ENCODE measurements at regions not wholly inside any gene's neighbourhood (a gene's known extent, or its start where the extent isn't known, plus 50 kb on each side); places are given as distances from the start of the nearest gene placed in this dataset.
A peak's percentile ranks its signal among the peaks of the same experiment; 100 is the strongest.

- peak; percentile 82 for DNase-seq
Measured at GRCh38 chr4:20354120-20354519, 102.4 kb downstream of the SLIT2 start.

GRCh38 chr4:20356565-20356964 lies 104.9 kb downstream of the SLIT2 start:
- DNase-seq = peak; percentile 70

GRCh38 chr4:20358110-20358509 lies 106.4 kb downstream of the SLIT2 start:
- no peak for DNase-seq

DNA sequence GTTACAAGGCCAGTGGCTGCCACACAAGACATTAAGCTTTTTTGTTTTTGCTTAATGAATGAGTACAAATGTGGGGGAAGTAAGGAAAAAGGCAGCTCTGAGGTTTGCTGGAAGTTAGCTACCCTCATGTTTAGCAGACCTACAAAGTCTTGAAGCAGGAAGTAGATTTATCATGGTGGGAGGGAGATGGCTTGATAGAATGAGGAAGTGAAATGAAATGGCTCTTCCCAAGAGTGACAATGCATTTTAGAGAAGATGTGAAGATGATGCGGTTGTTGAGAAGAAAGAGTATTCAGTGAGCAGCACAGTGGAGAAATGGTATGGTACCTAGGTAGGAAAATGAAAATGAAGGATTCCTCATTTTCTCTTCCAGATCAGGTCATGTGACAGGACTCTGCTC lies 108.0 kb downstream of the SLIT2 start:
- no peak for DNase-seq

DNA sequence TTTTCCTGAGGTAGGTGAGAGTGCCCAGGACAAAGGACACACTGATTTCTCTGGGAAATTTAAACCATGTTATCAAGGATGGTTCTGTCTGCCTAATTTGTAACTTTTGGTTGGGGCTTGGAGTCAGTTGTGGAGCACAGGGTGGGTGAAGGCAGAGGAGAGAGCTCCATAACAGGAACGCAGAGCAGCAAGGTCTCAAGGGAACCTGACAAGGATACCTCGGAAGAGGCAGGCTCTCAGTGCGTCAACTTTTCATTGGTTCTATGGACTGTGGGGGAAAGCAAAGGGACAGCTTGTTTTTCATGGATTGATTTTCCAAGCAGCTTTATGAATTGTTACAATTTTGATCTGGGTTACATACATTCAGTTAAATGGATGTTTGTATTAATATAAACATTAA lies 110.4 kb downstream of the SLIT2 start:
- DNase-seq = no peak

- DNase-seq = no peak
Measured at GRCh38 chr4:20364969-20365368, 113.3 kb downstream of the SLIT2 start.

DNA sequence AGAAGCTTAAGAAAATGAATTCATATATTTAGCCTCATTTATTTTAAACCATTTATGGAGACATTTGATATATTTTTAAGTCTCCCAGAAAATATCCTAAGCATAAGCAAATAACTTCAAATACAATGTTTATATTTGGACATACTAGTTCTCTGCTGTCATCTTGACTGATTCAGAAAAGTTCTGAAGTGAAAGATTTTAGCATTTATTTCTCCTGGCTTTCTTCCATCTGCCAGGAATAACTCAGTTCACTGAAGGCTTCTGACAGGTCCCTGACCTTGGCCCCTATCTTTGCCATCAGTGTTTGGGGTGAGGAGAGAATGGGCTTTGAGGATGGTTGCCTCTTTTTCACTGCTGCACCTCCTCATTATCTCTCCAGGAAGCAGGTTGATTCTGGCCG lies 115.7 kb downstream of the SLIT2 start:
- no peak for DNase-seq

GRCh38 chr4:20368926-20369325 lies 117.2 kb downstream of the SLIT2 start:
- DNase-seq = no peak

GRCh38 chr4:20370274-20370673 lies 118.6 kb downstream of the SLIT2 start:
- no peak for DNase-seq

DNA sequence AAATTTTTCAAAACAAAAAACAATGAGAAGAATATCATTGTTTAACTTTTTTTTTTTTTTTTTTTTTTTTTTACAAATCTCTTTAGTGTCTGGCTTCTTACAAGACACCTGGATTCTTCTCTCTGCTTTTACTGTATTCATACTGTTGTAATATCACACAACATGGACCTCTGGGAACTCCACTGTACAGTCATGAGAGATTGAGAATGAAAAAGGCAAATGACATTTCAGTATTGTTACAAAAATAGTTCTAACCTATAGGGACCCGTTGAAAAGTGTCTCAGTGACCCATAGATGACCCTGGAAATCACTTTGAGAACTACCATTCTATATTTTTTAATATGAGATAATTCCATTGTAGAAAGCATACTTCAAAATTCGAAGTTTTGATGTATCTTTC lies 124.4 kb downstream of the SLIT2 start:
- DNase-seq = no peak

DNA sequence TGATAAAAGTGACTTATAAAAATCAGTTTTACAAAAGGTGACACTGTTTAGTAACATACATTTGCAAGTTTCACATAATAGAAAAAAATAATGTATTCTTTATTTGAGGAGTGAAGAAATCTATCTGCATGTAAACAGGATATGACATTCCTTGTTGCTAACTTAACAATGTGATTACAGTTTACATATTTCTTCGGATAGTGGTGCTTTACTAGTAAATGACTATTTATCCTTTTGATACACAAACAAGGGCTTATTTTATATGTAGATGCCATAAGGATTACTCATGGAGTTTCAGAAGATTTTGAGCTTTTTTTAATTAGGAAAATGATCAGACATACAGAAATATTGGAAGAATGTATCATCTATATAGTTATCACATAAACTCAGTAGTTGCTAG lies 126.5 kb downstream of the SLIT2 start:
- DNase-seq = no peak

DNA sequence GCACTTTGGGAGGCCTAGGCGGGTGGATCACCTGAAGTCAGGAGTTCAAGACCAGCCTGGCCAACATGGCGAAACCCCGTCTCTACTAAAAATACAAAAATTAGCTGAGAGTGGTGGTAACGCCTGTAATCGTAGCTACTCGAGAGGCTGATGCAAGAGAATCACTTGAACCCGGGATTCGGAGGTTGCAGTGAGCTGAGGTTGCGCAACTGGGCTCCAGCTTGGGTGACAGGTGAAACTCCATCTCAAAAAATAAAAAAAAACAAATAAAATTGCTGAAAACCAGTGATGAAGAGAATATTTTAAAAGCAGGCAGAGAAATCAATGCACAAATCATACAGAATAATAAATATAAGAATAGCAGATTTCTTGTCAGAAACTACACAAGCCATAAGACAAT lies 129.3 kb downstream of the SLIT2 start:
- DNase-seq = no peak

GRCh38 chr4:20383283-20383682 lies 131.6 kb downstream of the SLIT2 start:
- DNase-seq = no peak

DNA sequence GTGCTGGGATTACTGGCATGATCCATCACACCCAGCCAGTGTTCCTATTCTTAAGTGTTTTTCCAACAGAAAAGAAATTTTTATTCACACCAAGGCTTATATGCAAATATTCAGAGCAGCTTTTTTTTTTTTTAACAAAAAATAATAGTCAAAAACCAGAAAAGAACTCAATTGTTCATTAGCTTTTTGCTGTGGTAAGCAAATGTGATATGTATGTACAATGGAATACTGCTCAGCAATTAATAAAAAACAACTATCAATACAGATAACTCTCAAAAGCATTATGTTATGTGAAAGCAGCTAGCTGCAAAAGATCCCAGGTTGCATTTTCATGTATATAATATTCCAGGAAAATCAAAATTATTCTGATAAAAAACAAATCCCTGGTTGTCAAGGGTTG lies 132.3 kb downstream of the SLIT2 start:
- DNase-seq = no peak

DNA sequence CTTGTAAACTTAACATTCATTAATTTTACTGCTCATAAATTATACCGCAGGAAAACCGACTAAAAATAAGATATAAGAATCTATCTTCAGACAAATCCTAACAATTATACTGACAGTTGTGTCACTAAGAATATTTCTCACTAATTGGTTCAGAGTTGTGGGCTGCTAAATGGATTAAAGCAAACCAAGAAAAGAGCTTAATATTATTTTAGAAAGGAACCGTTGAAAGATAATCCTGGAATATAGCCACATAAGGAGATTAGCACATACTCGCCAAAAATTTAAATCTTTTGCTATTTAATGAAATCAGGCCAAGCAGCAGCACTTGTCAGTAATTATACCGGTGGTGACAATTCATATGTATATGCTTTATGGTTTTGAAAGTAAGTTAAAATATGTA lies 132.8 kb downstream of the SLIT2 start:
- no peak for DNase-seq

GRCh38 chr4:20386001-20386740 lies 134.5 kb downstream of the SLIT2 start:
- DNase-seq = no peak

DNA sequence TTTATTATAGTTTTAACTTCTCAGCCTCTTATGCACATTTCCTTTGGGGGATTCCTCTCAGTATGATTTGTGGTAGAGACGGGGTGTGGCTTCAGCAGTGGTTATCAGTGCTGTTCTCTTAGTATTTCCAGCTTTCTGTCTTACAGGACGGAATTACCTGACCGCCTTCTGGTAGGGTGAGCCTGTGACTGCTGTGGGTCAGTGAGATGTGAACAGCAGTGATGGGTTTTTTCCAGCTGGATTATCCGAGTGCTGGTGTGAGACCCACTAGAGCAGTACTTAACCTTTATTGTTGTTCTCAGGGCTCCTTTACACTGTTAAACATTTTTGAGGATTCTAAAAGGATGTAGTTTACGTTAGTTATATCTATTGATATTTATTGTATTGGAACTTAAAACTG lies 135.2 kb downstream of the SLIT2 start:
- DNase-seq = no peak

- DNase-seq = no peak
Measured at GRCh38 chr4:20391198-20391597, 139.5 kb downstream of the SLIT2 start.

- DNase-seq = no peak
Measured at GRCh38 chr4:20391912-20392311, 140.2 kb downstream of the SLIT2 start.

DNA sequence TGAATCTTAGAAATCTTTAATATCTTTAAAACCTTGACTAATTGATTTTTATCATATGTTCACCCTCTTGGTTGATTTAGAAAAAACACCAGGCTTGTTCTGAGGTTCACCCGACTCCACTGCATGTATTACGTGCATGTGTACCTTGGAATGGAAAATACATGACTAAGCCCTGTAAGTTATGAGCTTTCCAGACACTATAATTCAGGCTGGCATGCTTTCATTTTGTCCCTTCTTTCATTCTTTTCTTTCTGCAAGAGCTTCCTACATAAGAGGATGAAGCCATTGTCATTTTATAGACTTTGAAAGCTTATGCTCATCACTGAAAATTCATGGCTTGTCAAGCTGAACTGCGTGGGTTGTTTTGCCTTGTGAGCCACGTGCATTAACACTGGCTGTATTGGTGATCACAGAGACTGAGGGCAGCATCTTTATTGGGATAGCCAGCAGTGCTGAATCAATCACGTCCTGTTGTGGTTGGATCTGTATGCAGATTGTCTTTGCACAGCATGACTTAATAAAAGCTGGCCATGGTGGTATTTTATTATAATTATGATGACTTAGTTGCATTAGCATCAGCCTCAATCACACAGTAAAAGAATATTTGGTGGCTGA lies 141.9 kb downstream of the SLIT2 start:
- DNase-seq = peak; percentile 44

DNA sequence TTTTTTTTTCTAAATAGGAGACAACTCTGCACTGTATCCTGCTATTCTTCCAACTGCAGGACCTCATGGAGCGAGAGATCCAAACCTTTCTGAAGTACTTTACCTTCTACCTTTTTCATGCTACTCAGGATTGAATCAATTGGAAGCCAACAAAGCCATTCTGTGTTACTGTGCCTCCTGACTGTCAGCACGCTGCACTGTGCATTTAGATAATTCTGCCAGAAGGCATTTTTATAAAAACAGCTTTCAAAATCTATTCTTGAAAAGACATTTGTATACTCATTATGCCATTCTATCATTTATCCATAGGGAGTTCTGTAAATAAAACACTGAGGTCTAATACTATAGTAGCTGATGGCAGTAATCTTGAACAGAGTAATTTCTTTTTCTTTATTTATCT lies 142.8 kb downstream of the SLIT2 start:
- peak; percentile 76 for DNase-seq

DNA sequence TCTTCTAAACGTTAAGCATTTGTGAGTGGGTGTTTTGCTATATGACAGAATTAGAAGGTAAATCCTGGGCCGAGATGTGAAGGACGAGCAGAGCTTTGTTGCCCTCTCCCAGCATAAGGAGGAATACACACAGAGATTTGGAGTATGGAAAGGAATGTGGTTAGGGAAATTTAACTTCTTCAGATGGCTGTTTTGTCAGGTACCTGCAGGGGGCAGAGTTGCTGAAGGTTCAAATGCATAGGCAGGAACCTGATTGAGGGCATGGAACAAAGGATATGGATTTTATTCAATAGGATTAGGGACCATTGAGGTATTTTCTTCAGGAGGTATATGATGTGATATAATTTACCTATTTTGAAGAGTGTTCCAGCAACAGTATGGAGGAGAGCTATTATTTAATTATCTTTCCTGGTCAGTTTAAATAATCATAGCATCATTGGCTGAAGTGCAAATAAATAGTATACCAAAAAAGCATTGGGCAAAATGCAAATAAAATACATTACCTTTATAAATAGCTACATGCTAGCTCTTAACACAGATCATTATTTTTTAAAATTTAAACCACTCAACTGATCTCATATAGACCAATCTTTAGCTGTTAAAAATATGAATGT lies 143.6 kb downstream of the SLIT2 start:
- peak; percentile 85 for DNase-seq

DNA sequence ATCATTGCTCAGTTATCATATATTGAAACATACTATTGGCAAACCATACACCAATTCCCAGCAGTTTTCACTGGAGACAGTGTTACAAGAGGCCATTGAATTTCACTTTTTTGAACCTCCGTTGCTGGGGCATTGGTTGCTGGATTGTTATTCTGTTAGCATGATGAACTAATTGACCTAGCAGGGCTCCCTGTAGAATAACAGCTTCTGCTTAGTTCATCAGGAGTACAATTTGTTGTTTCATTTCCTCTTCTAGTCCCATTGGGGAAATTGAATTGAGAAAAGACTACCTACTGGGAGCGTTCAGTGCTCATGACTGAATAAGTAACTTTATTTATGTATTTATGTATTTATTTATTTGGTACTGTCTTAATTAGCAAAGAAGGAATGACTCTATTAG lies 151.6 kb downstream of the SLIT2 start:
- no peak for DNase-seq

- DNase-seq = no peak
Measured at GRCh38 chr4:20403846-20404245, 152.1 kb downstream of the SLIT2 start.

DNA sequence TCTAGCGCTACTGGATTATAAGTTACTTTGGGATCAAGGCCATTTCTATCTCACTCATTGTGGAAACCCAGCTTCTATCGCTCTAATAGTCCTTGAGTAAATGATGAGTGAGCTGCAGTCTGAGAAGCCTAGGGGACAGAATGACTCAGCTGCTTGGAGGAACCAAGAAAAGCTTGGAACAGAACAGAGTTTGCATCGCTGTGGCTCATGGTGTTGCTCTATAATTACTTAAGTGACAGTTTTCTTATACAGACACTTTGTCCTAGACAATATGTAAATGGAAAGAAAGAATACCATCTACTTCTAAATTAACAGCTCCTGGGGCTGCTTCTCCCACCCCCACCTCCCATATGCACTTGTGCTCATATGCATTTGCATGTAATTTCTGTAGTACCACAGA lies 156.9 kb downstream of the SLIT2 start:
- DNase-seq = no peak

All from NCI-H146 (cell line).